Ascending aorta (tissue), 2 donors: ENCODE measurements at regions not wholly inside any gene's neighbourhood (a gene's known extent, or its start where the extent isn't known, plus 50 kb on each side); places are given as distances from the start of the nearest gene placed in this dataset.

Source experiments
- DNase-seq, 2 donors: peaks; one replicate each; pipeline ENCODE4 v3.0.0-alpha.2; 2019; ENCODE audit warnings: low spot score in 2 of 2
- H3K27ac ChIP-seq, 2 donors: fragments of 200-600 bp; sonication (generic); one replicate each; pipeline ENCODE4 v1.5.1; 2016 to 2017; ENCODE audit warnings: mild to moderate bottlenecking in 1 of 2
- H3K27me3 ChIP-seq: fragments of 200-600 bp; sonication (generic); one replicate; pipeline ENCODE4 v1.5.1; 2017
- H3K36me3 ChIP-seq, 2 donors: fragments of 200-600 bp; sonication (generic); one replicate each; pipeline ENCODE4 v1.5.1; 2016
- H3K4me1 ChIP-seq, 2 donors: fragments of 200-600 bp; sonication (generic); one replicate each; pipeline ENCODE4 v1.5.1; 2016 to 2017; ENCODE audit warnings: mild to moderate bottlenecking in 1 of 2
- H3K4me3 ChIP-seq, 2 donors: fragments of 200-600 bp; sonication (generic); one replicate each; pipeline ENCODE4 v1.5.1; 2016 to 2017; ENCODE audit warnings: mild to moderate bottlenecking in 1 of 2
- H3K9me3 ChIP-seq, 2 donors: fragments of 200-600 bp; sonication (generic); one replicate each; pipeline ENCODE4 v1.5.1; 2016
- CTCF ChIP-seq, 3 experiments: fragments of 200-600 bp in 2 of 3; fragments of 450-650 bp in 1 of 3; sonication (generic) in 2 of 3; IDR thresholded peaks; one replicate each; pipeline ENCODE4 v1.5.1; 2016 to 2019; ENCODE audit warnings: antibody characterized with exemption in 3 of 3, mild to moderate bottlenecking in 1 of 3, moderate library complexity in 1 of 3
- intact Hi-C: fragments of 100-400 bp; cut with DNase I; formaldehyde crosslinking; loops from one replicate; pipeline ENCODE4 v1.15.1; 2023

DNA sequence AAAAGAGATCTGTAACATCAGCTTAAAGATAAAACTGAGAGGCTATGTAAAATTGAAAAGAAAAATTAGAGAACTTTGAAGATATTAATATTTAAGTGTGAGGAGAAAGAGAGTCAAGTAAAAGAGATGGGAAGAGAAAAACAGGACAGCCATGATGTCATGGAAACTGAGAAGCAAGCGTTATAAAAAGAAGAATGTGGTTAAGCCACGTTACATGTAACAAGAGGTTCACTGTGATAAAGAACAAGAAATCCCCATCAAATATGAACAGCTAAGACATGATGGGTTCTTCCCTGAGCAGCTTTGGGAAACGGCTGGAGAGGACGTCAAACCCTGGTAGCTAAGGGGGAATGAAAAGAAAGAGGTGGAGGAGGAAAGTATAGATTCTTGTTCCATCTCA is 1269.3 kb upstream of the TENM3 start:
- Histone ChIP-seq H3K27ac (no peak overlapping the region), H3K4me1 (no peaks in the 10 kb centered on the region), H3K4me3 (no peak overlapping the region), H3K9me3 (no peaks in the 10 kb centered on the region), H3K36me3 (no peaks in the 10 kb centered on the region), H3K27me3 (no peaks in the 10 kb centered on the region)
- no peak for DNase-seq
- intact Hi-C loops = no loop called here
- TF ChIP-seq CTCF (IDR thresholded peaks at IDR 0.05) = no peak

DNA sequence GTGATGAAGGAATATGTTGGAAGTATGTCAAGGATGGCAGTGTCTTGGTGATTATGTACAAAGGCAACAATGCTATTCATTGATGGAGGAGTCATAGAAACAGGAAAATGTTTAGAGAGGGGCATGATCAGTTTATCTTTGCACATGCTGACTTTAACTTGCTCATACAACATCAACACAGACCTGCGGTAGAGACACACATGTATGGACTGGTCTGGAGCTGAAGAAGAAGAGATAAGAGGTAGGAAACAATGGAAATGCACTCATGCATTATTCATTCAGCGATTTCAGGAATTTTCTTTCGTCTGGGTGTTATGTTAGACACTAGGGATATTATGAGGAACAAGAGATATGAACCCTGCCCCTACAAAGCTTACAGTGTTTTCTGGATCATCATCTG is 1252.3 kb upstream of the TENM3 start:
- intact Hi-C loops = no loop called here
- Histone ChIP-seq H3K27me3 (no peaks in the 10 kb centered on the region), H3K4me3 (no peak overlapping the region), H3K36me3 (no peaks in the 10 kb centered on the region), H3K4me1 (no peaks in the 10 kb centered on the region), H3K27ac (no peak overlapping the region), H3K9me3 (no peaks in the 10 kb centered on the region)
- no peak for DNase-seq
- TF ChIP-seq CTCF (IDR thresholded peaks at IDR 0.05) = no peak

GRCh38 chr4:180993244-180993836 is 1249.9 kb upstream of the TENM3 start:
- no peak for DNase-seq
- H3K36me3 ChIP-seq = no peaks in the 10 kb centered on the region
- H3K4me1 ChIP-seq = no peaks in the 10 kb centered on the region
- intact Hi-C loops = no loop called here
- no peaks in the 10 kb centered on the region for H3K9me3 ChIP-seq
- H3K27me3 ChIP-seq = no peaks in the 10 kb centered on the region
- no peak for TF ChIP-seq CTCF (IDR thresholded peaks at IDR 0.05)
- no peak overlapping the region for H3K4me3 ChIP-seq
- no peak overlapping the region for H3K27ac ChIP-seq

- no peak overlapping the region for H3K27ac ChIP-seq
- H3K9me3 ChIP-seq = no peaks in the 10 kb centered on the region
- no peak for DNase-seq
- no peak for TF ChIP-seq CTCF (IDR thresholded peaks at IDR 0.05)
- intact Hi-C loops = no loop called here
- no peaks in the 10 kb centered on the region for H3K36me3 ChIP-seq
- H3K27me3 ChIP-seq = no peaks in the 10 kb centered on the region
- no peak overlapping the region for H3K4me3 ChIP-seq
- H3K4me1 ChIP-seq = no peaks in the 10 kb centered on the region
Measured at GRCh38 chr4:180994722-180995121, 1248.5 kb upstream of the TENM3 start.

- intact Hi-C loops = no loop called here
- Histone ChIP-seq H3K4me1 (no peaks in the 10 kb centered on the region), H3K9me3 (no peaks in the 10 kb centered on the region), H3K27ac (no peak overlapping the region), H3K27me3 (no peaks in the 10 kb centered on the region), H3K36me3 (no peaks in the 10 kb centered on the region), H3K4me3 (no peak overlapping the region)
- TF ChIP-seq CTCF (IDR thresholded peaks at IDR 0.05) = no peak
- DNase-seq = no peak
Measured at GRCh38 chr4:180999217-180999616, 1244.0 kb upstream of the TENM3 start.

DNA sequence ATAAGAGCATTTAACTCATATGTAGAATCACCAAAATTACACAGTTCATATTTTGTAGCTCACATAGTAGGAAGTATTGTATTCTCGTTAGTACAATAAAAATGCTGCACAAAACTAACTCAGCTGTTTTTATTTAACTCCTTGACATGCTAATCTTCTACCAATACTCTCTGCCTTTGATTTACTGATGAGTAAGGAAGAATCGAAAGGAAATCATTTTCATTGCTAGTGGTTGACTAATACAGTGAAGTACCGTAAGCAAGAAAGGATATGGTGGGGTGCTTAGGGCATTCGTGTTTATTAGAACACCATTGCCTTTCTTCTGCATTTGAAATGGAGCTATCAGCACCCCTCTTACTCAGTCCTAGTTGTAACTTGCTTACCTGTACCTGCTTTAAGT is 1239.1 kb upstream of the TENM3 start:
- H3K36me3 ChIP-seq = no peaks in the 10 kb centered on the region
- no peak overlapping the region for H3K4me3 ChIP-seq
- DNase-seq = no peak
- H3K27me3 ChIP-seq = no peaks in the 10 kb centered on the region
- H3K4me1 ChIP-seq = peaks cover 0 to 3% of the 10 kb centered on the region in 2 donors
- no peak for TF ChIP-seq CTCF (IDR thresholded peaks at IDR 0.05)
- H3K9me3 ChIP-seq = no peaks in the 10 kb centered on the region
- intact Hi-C loops = no loop called here
- no peak overlapping the region for H3K27ac ChIP-seq
